Activated naive CD4-positive, alpha-beta T cell treated with anti-CD3 and anti-CD28 coated beads, Interleukin-2, amount 50 U/mL, for 24 hours (primary cell): ENCODE measurements at regions not wholly inside any gene's neighbourhood (a gene's known extent, or its start where the extent isn't known, plus 50 kb on each side); places are given as distances from the start of the nearest gene placed in this dataset.
"Not testable (repeated sequence)": the region's sequence is repeated elsewhere in the genome, so short reads cannot be mapped to it uniquely, and the experiment has no call there.

Experiments
- H3K27ac Mint-ChIP-seq: one replicate; pipeline ENCODE4 v1.8.0; 2021; ENCODE audit warnings: mild to moderate bottlenecking, mixed read lengths
- H3K27me3 Mint-ChIP-seq: one replicate; pipeline ENCODE4 v1.8.0; 2021; ENCODE audit warnings: mixed read lengths
- H3K36me3 Mint-ChIP-seq: one replicate; pipeline ENCODE4 v1.8.0; 2021; ENCODE audit warnings: mixed read lengths
- H3K4me1 Mint-ChIP-seq: one replicate; pipeline ENCODE4 v1.8.0; 2021; ENCODE audit warnings: mixed read lengths
- H3K4me3 Mint-ChIP-seq: one replicate; pipeline ENCODE4 v1.8.0; 2021; ENCODE audit warnings: mild to moderate bottlenecking, mixed read lengths
- H3K9me3 Mint-ChIP-seq: one replicate; pipeline ENCODE4 v1.8.0; 2021; ENCODE audit warnings: mixed read lengths

DNA sequence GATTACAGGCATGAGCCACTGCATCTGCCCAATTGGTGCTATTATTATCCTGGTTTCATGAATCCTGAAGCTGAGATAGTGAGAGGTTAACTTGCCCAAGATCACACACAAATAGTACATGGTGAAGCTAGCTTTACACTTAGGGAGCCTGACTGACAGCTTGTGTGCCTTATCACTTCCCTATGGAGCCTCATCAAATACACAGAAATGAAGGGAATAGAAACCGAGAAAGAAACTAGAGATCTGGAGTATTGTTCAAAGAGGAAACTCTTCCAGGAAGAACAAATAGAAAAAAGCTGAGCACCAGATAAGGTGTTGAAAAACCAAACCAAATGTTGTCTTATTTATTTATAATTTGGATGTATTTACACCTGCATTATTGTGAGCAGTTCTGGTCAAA lies 155.0 kb upstream of the CITED2 start:
- Mint-ChIP-seq H3K9me3 (peaks cover 6% of the 10 kb centered on the region), H3K27me3 (no peaks in the 10 kb centered on the region), H3K4me3 (no peak overlapping the region), H3K36me3 (no peaks in the 10 kb centered on the region), H3K4me1 (peaks cover 8% of the 10 kb centered on the region), H3K27ac (no peak overlapping the region)

DNA sequence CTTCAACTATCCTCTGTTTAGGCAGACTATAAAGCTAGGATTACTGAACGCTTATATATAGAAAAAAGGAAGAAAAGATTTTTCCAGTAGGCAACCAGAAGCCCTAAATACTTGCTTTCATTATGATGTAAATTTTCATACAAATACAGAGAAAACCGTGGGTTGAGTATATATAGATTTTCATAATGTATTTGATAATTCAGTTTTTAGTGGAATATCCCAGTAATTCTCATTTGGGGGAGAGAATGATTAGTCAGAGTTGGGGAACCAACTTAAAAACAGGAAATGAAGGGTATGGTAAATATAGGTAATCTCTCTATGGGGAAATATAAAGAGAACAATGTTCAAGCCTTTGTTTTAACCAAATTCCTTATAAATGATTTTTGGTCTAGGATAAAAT lies 154.0 kb upstream of the CITED2 start:
- H3K36me3 Mint-ChIP-seq: no peaks in the 10 kb centered on the region
- H3K27me3 Mint-ChIP-seq: no peaks in the 10 kb centered on the region
- H3K9me3 Mint-ChIP-seq: peaks cover 6% of the 10 kb centered on the region
- H3K4me3 Mint-ChIP-seq: no peak overlapping the region
- peaks cover 1% of the 10 kb centered on the region for H3K4me1 Mint-ChIP-seq
- H3K27ac Mint-ChIP-seq: no peak overlapping the region

DNA sequence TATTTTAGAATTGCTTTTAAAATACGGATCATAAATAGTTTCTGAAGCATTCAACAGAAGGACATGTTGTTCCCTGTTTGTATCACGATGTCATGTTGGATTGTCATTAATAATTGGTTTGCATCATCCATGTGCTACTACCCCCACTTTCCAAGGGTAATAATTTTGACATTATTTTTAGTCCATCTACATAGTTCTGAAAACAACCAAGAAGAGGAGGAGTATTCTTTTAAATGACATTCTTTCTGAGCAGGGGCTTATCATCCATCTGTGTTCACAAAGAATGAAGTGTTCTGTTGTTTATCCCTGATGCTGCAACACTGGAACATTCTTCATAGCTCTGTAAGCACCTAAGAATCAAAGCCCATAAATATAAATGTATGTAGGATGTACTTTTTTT lies 151.0 kb upstream of the CITED2 start:
- peaks cover 5% of the 10 kb centered on the region for H3K27me3 Mint-ChIP-seq
- peaks cover 5% of the 10 kb centered on the region for H3K4me1 Mint-ChIP-seq
- no peaks in the 10 kb centered on the region for H3K36me3 Mint-ChIP-seq
- H3K27ac Mint-ChIP-seq: no peak overlapping the region
- peaks cover 6% of the 10 kb centered on the region for H3K9me3 Mint-ChIP-seq
- no peak overlapping the region for H3K4me3 Mint-ChIP-seq

DNA sequence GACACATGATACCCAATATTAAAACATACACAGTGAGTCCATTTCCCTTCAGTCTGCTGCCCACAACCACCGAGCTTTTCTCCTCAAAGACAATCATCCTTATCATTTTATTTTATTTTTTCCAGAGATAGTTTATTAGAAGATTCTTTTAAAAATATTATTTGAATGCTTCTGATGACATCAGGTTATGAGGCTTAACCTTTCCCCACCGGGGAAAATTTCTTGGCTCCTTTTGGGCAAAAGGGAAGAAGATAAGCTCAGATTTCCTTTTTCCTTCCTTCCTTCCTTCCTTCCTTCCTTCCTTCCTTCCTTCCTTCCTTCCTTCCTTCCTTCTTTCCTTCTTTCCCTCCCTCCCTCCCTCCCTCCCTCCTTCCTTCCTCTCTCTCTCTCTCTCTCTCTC lies 149.5 kb upstream of the CITED2 start:
- no peak overlapping the region for H3K4me3 Mint-ChIP-seq

DNA sequence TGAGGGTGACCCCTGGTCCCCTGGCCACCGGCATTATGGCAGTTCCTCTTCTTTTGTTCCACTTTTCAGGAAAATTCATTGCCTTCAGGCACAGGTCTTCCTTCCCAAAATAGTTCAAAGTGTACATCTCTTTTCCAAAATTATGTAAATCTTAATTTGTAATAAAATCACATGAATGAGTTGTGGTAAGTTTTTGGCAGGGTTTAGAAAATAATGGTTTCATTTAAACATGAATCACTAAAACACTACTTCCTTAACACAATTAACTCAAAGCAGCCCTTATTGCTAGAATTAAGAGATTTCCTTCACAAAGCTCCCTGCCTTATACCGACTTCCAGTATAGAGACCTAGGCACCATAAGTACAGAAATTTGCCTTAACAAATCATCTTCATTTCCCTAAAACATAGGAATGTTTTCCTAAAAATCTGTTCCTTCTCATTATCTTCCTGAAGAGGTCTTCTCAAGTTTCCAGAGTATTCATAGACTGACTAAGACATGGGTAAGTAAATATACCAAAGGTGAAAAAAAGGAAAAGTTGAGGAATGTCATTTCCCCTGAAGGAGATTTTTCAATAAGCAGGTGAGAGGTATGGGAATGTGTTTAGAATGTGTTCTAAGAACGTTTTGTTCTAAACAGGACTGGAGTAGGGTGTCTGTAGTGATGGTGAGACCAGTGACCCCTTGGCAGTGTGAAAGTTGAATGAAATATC lies 148.2 kb upstream of the CITED2 start:
- peaks cover 7% of the 10 kb centered on the region for H3K4me1 Mint-ChIP-seq
- no peak overlapping the region for H3K4me3 Mint-ChIP-seq
- peaks cover 6% of the 10 kb centered on the region for H3K9me3 Mint-ChIP-seq
- H3K36me3 Mint-ChIP-seq: no peaks in the 10 kb centered on the region
- no peak overlapping the region for H3K27ac Mint-ChIP-seq
- H3K27me3 Mint-ChIP-seq: peaks cover 5% of the 10 kb centered on the region

More for the DNA sequence above, 149.5 kb upstream of the CITED2 start:
- Mint-ChIP-seq H3K27me3 (peaks cover 5% of the 10 kb centered on the region), H3K36me3 (no peaks in the 10 kb centered on the region), H3K27ac (no peak overlapping the region), H3K9me3 (peaks cover 6% of the 10 kb centered on the region), H3K4me1 (peaks cover 7% of the 10 kb centered on the region)

DNA sequence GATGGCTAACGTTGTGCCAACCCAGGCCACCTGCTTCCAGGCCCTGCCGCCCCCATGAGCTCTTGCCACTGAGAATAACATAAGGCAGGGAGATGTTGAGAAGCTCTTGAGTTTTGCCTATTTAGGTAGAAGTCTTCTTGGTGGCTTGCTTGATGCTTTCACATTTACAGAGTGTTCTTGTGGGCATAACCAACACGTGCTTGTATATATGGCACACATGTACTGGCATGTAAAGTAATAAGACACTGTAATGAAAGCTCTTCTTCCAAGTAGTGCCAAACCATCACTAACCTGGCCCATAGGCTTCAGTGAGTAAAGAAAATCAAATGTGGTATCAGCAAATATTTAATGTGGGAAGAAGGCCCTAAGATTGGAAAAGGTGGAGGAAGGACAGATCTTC lies 146.9 kb upstream of the CITED2 start:
- no peaks in the 10 kb centered on the region for H3K36me3 Mint-ChIP-seq

DNA sequence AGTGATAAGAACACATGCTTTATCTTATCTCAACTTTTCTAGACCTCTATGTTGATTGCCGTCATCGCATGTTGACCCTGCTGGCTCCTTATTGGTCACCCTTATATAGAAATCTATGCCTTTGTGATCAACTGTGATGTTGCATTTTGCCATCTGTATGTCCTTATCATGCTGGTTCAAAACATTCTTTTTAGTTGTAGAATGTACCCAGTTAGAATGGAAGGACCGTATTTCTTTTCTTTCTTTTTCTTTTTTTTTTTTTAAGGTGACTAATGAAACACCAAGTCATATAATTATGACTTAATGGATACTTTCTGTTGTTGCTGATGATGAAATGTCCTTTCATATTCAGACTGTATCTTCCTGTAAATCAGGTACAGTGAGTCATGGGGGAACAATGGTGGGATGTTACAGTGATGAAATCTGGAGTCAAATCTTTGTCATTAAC lies 145.9 kb upstream of the CITED2 start:
- H3K36me3 Mint-ChIP-seq: no peaks in the 10 kb centered on the region
- H3K4me1 Mint-ChIP-seq: peaks cover 7% of the 10 kb centered on the region
- H3K27ac Mint-ChIP-seq: no peak overlapping the region
- no peak overlapping the region for H3K4me3 Mint-ChIP-seq
- H3K27me3 Mint-ChIP-seq: peaks cover 5% of the 10 kb centered on the region
- no peaks in the 10 kb centered on the region for H3K9me3 Mint-ChIP-seq

More for the DNA sequence above, 146.9 kb upstream of the CITED2 start:
- Mint-ChIP-seq H3K9me3 (no peaks in the 10 kb centered on the region), H3K27ac (no peak overlapping the region), H3K4me1 (peaks cover 7% of the 10 kb centered on the region), H3K4me3 (no peak overlapping the region), H3K27me3 (peaks cover 5% of the 10 kb centered on the region)

DNA sequence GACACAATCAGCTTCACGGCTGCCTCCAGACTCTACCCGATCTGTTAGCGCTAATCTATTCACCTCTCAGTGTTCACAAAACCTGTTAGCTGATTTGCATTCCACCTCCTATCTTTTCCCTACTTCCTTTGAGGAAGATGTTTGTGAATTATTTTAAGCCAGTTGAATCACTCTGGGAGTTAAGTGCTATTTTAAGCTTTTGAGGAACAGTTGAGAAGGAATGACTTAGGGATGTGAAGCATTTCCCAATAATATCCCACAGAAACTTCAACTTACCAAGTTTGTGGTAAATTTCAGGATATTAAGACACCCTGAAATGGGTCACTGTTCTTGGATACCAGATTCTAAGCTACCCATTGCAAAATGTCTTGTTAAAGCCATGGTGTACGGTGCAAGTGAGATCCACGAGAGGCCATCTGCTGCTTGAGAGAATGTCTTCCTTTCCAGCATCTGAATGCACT lies 145.2 kb upstream of the CITED2 start:
- H3K4me1 Mint-ChIP-seq: peaks cover 7% of the 10 kb centered on the region
- H3K36me3 Mint-ChIP-seq: no peaks in the 10 kb centered on the region
- peaks cover 5% of the 10 kb centered on the region for H3K27me3 Mint-ChIP-seq
- no peaks in the 10 kb centered on the region for H3K9me3 Mint-ChIP-seq
- no peak overlapping the region for H3K4me3 Mint-ChIP-seq
- no peak overlapping the region for H3K27ac Mint-ChIP-seq

DNA sequence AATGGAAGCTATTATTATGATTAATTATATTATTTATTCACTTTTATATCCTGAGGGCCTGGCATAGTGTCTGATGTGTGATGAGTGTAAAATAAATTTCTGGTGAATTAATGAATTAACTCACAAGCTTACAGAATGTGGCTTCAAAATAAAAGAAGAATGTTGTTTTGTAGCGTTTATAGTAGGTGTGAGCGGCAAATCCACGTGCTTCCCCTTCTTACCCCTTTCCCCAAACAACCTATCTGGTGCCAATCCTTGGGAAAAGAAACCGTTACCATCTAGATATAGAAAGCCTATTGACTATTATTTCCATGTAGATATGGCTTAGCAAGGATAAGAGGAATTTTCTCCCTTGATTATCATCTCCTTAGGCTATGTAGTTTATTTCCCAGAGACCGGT lies 144.6 kb upstream of the CITED2 start:
- H3K27ac Mint-ChIP-seq: no peak overlapping the region
- no peaks in the 10 kb centered on the region for H3K9me3 Mint-ChIP-seq
- no peak overlapping the region for H3K4me3 Mint-ChIP-seq

DNA sequence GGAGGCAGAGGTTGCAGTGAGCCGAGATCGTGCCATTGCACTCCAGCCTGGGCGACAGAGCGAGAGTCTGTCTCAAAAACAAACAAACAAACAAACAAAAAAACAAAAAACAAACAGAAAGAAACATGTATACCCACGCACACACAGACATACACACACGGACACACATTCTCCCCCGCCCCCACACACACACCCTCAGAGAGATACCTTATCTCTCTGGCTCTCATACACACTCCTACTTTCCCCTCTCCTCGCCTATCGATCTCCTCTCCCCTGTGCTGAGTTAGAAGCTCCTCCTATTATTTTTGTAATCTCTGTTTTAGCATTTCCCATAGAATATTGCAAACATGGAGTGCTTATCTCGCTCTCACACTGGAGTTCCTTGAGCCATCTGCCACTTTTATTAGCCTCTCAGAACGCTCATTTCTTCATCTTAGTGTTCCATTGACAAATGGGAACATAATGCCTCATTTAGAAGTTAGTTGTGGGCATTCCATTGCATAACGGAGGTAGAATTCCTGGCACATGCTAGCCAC lies 144.2 kb upstream of the CITED2 start:
- Mint-ChIP-seq H3K27me3 (peaks cover 5% of the 10 kb centered on the region), H3K4me1 (peaks cover 7% of the 10 kb centered on the region), H3K4me3 (no peak overlapping the region), H3K9me3 (no peaks in the 10 kb centered on the region), H3K27ac (no peak overlapping the region), H3K36me3 (no peaks in the 10 kb centered on the region)

More for the DNA sequence above, 144.6 kb upstream of the CITED2 start:
- Mint-ChIP-seq H3K27me3 (peaks cover 5% of the 10 kb centered on the region), H3K4me1 (peaks cover 7% of the 10 kb centered on the region), H3K36me3 (no peaks in the 10 kb centered on the region)

DNA sequence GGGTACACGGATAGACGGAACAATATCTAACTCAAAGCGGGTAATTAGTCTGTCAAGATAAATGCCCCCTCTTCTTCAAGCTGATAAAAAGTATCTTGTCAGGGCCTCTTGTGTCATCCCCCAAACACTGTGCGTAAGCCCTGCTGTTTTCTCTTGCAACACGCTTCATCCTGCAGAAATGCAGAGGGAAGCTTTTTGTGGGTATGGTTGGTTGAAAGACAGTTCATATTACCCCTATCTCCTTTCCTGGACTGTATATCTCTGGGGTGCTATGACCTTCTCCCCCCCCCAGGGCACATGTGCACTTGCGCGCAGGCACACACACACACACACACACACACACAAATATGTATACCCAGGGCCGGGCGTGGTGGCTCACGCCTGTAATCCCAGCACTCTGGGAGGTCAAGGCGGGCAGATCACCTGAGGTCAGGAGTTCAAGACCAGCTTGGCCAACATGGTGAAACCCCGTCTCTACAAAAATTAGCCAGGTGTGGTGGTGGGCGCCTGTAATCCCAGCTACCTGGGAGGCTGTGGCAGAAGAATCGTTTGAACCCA lies 143.6 kb upstream of the CITED2 start:
- H3K27me3 Mint-ChIP-seq, H3K4me3 Mint-ChIP-seq, H3K36me3 Mint-ChIP-seq, H3K9me3 Mint-ChIP-seq, H3K4me1 Mint-ChIP-seq, H3K27ac Mint-ChIP-seq: not testable (repeated sequence)

DNA sequence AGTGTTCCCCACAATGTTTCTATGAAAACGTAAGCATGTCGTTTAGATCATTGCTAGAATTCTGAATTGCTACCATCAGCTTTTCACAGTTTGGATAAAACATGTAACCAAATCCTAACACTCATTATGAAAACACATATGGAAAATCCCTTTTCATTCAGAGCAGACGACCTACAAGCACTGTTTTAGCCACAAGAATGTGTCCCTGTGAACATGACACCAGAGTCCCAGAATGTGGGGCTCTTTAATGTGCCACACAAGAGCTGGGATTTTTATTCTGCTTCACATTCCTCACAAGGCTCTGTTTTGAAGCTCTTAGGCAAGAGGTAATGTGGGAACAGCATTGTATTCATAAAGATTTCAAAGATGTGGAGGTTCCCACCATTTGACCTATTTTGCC lies 141.1 kb upstream of the CITED2 start:
- H3K27ac Mint-ChIP-seq: no peak overlapping the region
- peaks cover 3% of the 10 kb centered on the region for H3K4me1 Mint-ChIP-seq
- no peaks in the 10 kb centered on the region for H3K27me3 Mint-ChIP-seq
- no peaks in the 10 kb centered on the region for H3K9me3 Mint-ChIP-seq
- H3K4me3 Mint-ChIP-seq: no peak overlapping the region
- H3K36me3 Mint-ChIP-seq: no peaks in the 10 kb centered on the region

DNA sequence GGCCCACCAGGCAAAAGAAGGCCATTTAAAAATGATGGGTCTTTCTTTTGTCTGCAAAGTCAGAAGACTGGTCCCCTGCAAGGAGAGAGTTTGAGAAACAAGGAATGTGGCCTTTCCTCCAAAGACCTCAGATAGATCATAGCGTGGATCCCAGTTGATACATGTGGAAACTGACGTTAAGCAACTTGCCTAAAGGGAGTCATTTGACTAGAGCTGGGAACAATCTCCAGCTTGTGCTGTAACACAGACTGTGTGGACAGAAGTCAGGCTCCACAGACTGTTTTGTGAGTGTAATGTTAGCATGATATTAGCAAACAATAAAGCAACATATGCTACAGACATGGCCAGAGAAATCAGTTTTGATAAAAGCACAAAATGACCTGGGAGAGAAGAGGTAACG lies 140.4 kb upstream of the CITED2 start:
- H3K4me1 Mint-ChIP-seq: no peaks in the 10 kb centered on the region
- no peak overlapping the region for H3K4me3 Mint-ChIP-seq
- no peaks in the 10 kb centered on the region for H3K36me3 Mint-ChIP-seq
- H3K9me3 Mint-ChIP-seq: no peaks in the 10 kb centered on the region
- H3K27me3 Mint-ChIP-seq: no peaks in the 10 kb centered on the region
- H3K27ac Mint-ChIP-seq: no peak overlapping the region

DNA sequence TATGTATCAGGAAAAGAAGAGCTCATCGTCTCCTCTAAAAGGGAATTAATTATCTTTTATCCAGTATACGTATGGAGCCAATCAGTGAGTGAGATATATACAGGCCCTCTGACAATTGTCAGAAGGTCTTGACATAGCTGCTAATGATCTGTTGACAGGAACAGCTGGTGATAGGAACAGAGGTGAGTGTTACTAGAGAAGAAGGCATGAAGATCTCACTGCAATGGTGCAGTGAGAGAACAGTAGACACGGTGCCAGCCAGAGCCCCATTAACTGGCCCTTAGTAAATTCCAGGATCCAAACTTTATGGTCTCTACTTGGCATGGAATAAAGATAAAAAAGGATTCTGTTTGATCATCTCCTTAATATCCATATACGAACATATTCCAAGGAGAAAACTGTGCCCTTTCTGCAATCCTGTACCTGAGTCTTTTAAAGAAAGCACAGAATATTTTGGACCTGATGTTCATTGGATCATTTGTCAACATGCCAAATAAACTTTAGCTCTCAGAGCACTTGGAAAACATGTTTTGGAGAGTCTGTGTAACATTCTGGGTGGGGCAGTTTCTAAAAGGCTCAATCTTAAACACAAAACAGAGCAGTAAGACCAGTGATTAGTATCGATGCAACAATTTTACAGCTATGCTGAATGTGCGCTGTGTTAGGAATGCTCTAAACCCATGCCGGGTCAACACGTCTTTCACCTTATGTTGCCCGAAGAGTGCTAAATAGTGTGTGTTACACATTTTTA lies 135.8 kb upstream of the CITED2 start:
- Mint-ChIP-seq H3K27me3 (peaks cover 2% of the 10 kb centered on the region), H3K4me1 (no peaks in the 10 kb centered on the region), H3K9me3 (no peaks in the 10 kb centered on the region), H3K27ac (no peak overlapping the region), H3K36me3 (no peaks in the 10 kb centered on the region), H3K4me3 (no peak overlapping the region)

DNA sequence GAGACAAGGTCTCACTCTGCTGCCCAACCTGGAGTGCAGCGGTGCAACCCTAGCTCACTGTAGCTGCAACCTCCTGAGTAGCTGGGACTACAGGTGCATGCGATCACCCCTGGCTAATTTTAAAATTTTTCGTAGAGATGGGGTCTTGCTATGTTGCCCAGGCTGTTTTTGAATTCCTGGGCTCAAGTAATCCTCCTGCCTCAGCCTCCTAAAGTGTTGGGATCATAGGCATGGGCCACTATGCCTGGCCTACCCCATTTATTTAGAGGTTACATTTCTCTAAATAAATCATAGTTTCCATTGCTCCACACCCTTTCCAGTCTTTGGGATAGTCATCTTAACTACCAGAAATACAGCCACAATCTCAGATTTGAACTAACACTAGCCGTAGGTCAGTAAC lies 134.7 kb upstream of the CITED2 start:
- Mint-ChIP-seq H3K4me3 (no peak overlapping the region), H3K4me1 (no peaks in the 10 kb centered on the region), H3K9me3 (no peaks in the 10 kb centered on the region), H3K36me3 (no peaks in the 10 kb centered on the region), H3K27ac (no peak overlapping the region), H3K27me3 (peaks cover 2% of the 10 kb centered on the region)

DNA sequence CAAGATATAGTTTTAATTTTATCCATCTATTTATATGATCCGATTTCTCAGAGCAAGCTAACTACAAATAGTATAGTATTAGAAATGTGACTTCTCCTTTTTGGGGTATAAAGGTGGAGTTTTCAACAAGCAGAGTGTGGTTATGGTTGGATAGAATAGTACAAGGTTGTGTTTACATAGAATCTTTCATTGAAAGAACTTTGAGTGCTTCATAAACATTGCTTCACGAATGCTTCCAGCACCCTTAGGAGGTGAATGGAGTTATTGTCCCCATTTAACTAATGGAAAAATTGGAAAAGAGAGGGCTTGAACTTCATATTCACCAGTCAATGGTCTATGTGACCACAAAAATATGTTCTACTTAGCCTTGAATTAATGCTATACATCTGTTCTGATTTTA lies 134.1 kb upstream of the CITED2 start:
- H3K9me3 Mint-ChIP-seq: no peaks in the 10 kb centered on the region
- H3K27me3 Mint-ChIP-seq: peaks cover 2% of the 10 kb centered on the region
- no peaks in the 10 kb centered on the region for H3K36me3 Mint-ChIP-seq
- no peak overlapping the region for H3K27ac Mint-ChIP-seq
- H3K4me3 Mint-ChIP-seq: no peak overlapping the region
- no peaks in the 10 kb centered on the region for H3K4me1 Mint-ChIP-seq
